GM23338 (cell line): ENCODE measurements at regions not wholly inside any gene's neighbourhood (a gene's known extent, or its start where the extent isn't known, plus 50 kb on each side); places are given as distances from the start of the nearest gene placed in this dataset.

Experiments used
- ATAC-seq: fragments of 200-7000 bp; cut with Tn5 transposase; 3 replicates; pipeline ENCODE4 v1.9.1; 2020
- DNase-seq: peaks from one replicate; pipeline ENCODE4 v3.0.0-alpha.2; 2015; ENCODE audit warnings: low spot score
- H2AFZ ChIP-seq: fragments of 200-600 bp; sonication (generic); 2 replicates; pipeline ENCODE4 v1.8.0; 2016; ENCODE audit warnings: antibody characterized with exemption, mild to moderate bottlenecking, moderate library complexity
- H3F3A ChIP-seq: fragments of 200-600 bp; sonication (generic); replicated peaks from 2 replicates; pipeline ENCODE4 v1.8.0; 2017; ENCODE audit warnings: antibody characterized with exemption, mixed run types, low read depth
- H3K27ac ChIP-seq: fragments of 200-600 bp; sonication (generic); 2 replicates; pipeline ENCODE4 v1.6.1; 2016; ENCODE audit warnings: low read depth
- H3K27me3 ChIP-seq: fragments of 200-600 bp; sonication (generic); 2 replicates; pipeline ENCODE4 v1.8.0; 2016; ENCODE audit warnings: mild to moderate bottlenecking, mixed run types, moderate library complexity; ENCODE audit not compliant: insufficient read depth
- H3K36me3 ChIP-seq: fragments of 200-600 bp; sonication (generic); 2 replicates; pipeline ENCODE4 v1.8.0; 2016; ENCODE audit warnings: mild to moderate bottlenecking; ENCODE audit not compliant: insufficient read depth
- H3K4me1 ChIP-seq: fragments of 200-600 bp; sonication (generic); 2 replicates; pipeline ENCODE4 v1.8.0; 2016; ENCODE audit warnings: mild to moderate bottlenecking, moderate library complexity; ENCODE audit not compliant: insufficient read depth
- H3K4me2 ChIP-seq: fragments of 200-600 bp; sonication (generic); 2 replicates; pipeline ENCODE4 v1.7.1; 2017; ENCODE audit warnings: mixed run types
- H3K4me3 ChIP-seq: fragments of 200-600 bp; sonication (generic); 2 replicates; pipeline ENCODE4 v1.6.1; 2016; ENCODE audit warnings: mixed run types
- H3K79me2 ChIP-seq: fragments of 200-600 bp; sonication (generic); replicated peaks from 2 replicates; pipeline ENCODE4 v1.8.0; 2017; ENCODE audit warnings: mild to moderate bottlenecking; ENCODE audit not compliant: insufficient read depth
- H3K9me2 ChIP-seq: fragments of 200-600 bp; sonication (generic); 2 replicates; pipeline ENCODE4 v1.8.0; 2017; ENCODE audit not compliant: insufficient read depth
- H4K20me1 ChIP-seq: fragments of 200-600 bp; sonication (generic); replicated peaks from 2 replicates; pipeline ENCODE4 v1.8.0; 2017; ENCODE audit warnings: mild to moderate bottlenecking; ENCODE audit not compliant: insufficient read depth
- H3K27ac Mint-ChIP-seq: 2 replicates; pipeline ENCODE4 v1.8.0; 2020; ENCODE audit warnings: inconsistent platforms, mild to moderate bottlenecking, moderate library complexity, mixed read lengths
- H3K27me3 Mint-ChIP-seq: 3 replicates; pipeline ENCODE4 v1.8.0; 2022; ENCODE audit warnings: low read depth, mild to moderate bottlenecking, moderate library complexity, mixed read lengths, inconsistent platforms; ENCODE audit not compliant: insufficient read depth, poor library complexity
- H3K36me3 Mint-ChIP-seq: 3 replicates; pipeline ENCODE4 v1.8.0; 2021; ENCODE audit warnings: low read depth, mild to moderate bottlenecking, inconsistent platforms, moderate library complexity, mixed read lengths
- H3K4me1 Mint-ChIP-seq: 3 replicates; pipeline ENCODE4 v1.8.0; 2020; ENCODE audit warnings: mild to moderate bottlenecking, inconsistent platforms, mixed read lengths
- H3K4me3 Mint-ChIP-seq: 3 replicates; pipeline ENCODE4 v1.8.0; 2021; ENCODE audit warnings: moderate library complexity, mild to moderate bottlenecking, inconsistent platforms, mixed read lengths
- H3K9me3 Mint-ChIP-seq: 3 replicates; pipeline ENCODE4 v1.8.0; 2020; ENCODE audit warnings: moderate library complexity, mild to moderate bottlenecking, inconsistent platforms, mixed read lengths
- CREB1 ChIP-seq: fragments of 250-450 bp; sonication (Bioruptor Pico); IDR thresholded peaks from 2 replicates; pipeline ENCODE4 v1.5.0; 2020; ENCODE audit warnings: low read depth, mild to moderate bottlenecking, moderate library complexity
- CTCF ChIP-seq, 2 experiments: fragments of 200-600 bp in 1 of 2; sonication (generic) in 1 of 2; conservative IDR thresholded peaks; 2 replicates each; pipeline versions ENCODE4 v1.5.1 to v1.6.1; 2016 to 2017; ENCODE audit warnings: antibody characterized with exemption in 2 of 2, low read depth in 2 of 2, mild to moderate bottlenecking in 2 of 2, moderate library complexity in 1 of 2
- EZH2phosphoT487 ChIP-seq: fragments of 200-600 bp; sonication (generic); IDR thresholded peaks from one replicate; pipeline ENCODE4 v1.8.1; 2018; ENCODE audit warnings: antibody characterized with exemption; ENCODE audit not compliant: unreplicated experiment
- NANOG ChIP-seq: IDR thresholded peaks from 2 replicates; pipeline ENCODE4 v1.6.1; 2016; ENCODE audit warnings: antibody characterized with exemption, borderline replicate concordance
- POLR2AphosphoS5 ChIP-seq: IDR thresholded peaks from 2 replicates; pipeline ENCODE4 v1.6.1; 2016; ENCODE audit warnings: antibody characterized with exemption, low read depth
- STAT1 ChIP-seq: IDR thresholded peaks from one replicate; pipeline ENCODE4 v1.6.1; 2016; ENCODE audit warnings: antibody characterized with exemption; ENCODE audit not compliant: unreplicated experiment
- ZNF114 ChIP-seq: fragments of 250-450 bp; sonication (Bioruptor Pico); IDR thresholded peaks from 2 replicates; pipeline ENCODE4 v1.5.0; 2020; ENCODE audit warnings: mild to moderate bottlenecking, moderate library complexity
- ZNF331 ChIP-seq: fragments of 250-450 bp; sonication (Bioruptor Pico); IDR thresholded peaks from 2 replicates; pipeline ENCODE4 v1.5.0; 2020; ENCODE audit warnings: low read depth, mild to moderate bottlenecking, moderate library complexity
- ZNF462 ChIP-seq: fragments of 250-450 bp; sonication (Bioruptor Pico); IDR thresholded peaks from 2 replicates; pipeline ENCODE4 v1.5.0; 2020; ENCODE audit warnings: mild to moderate bottlenecking, moderate library complexity

GRCh38 chr11:100618914-100619313, 68.2 kb upstream of the ARHGAP42 start:
- H3K79me2 ChIP-seq = no peaks in the 10 kb centered on the region
- Mint-ChIP-seq H3K4me1 (peaks cover 6% of the 10 kb centered on the region), H3K27me3 (peaks cover 2% of the 10 kb centered on the region), H3K36me3 (peaks cover 20% of the 10 kb centered on the region), H3K27ac (no peak overlapping the region), H3K9me3 (peaks cover 32% of the 10 kb centered on the region), H3K4me3 (no peak overlapping the region)
- no peaks in the 10 kb centered on the region for H3F3A ChIP-seq
- H3K4me2 ChIP-seq = no peak overlapping the region
- DNase-seq = no peak
- ATAC-seq = no peak
- H4K20me1 ChIP-seq = no peaks in the 10 kb centered on the region
- H3K9me2 ChIP-seq = no peaks in the 10 kb centered on the region
- TF ChIP-seq ZNF331 (CRISPR knock-in tag) (no peak), CREB1 (CRISPR knock-in tag) (no peak), STAT1 (no peak), CTCF (conservative IDR thresholded peaks at IDR 0.05; ENCODE audit: low read depth in 2 of 2) (no peak), NANOG (no peak), ZNF114 (CRISPR knock-in tag) (no peak), POLR2AphosphoS5 (no peak), ZNF462 (CRISPR knock-in tag) (no peak), EZH2phosphoT487 (no peak)
- H3K27ac ChIP-seq = no peak overlapping the region
- no peaks in the 10 kb centered on the region for H3K27me3 ChIP-seq
- H3K4me1 ChIP-seq = peaks cover 15% of the 10 kb centered on the region
- H2AFZ ChIP-seq = no peak overlapping the region
- no peak overlapping the region for H3K4me3 ChIP-seq
- peaks cover 7% of the 10 kb centered on the region for H3K36me3 ChIP-seq
